ENCODE measurements at regions not wholly inside any gene's neighbourhood (a gene's known extent, or its start where the extent isn't known, plus 50 kb on each side); places are given as distances from the start of the nearest gene placed in this dataset.

GRCh38 chr12:5377997-5378592, 53.8 kb upstream of the NTF3 start:
- peak in 1 of 2 donors; percentile 7 for DNase-seq (ENCODE audit: low read depth in 2 of 2)

- DNase-seq (ENCODE audit: low read depth in 2 of 2), result no peak
These were observed 52.0 kb upstream of the NTF3 start for GRCh38 chr12:5379749-5380496.

Data from dermis microvascular lymphatic vessel endothelial cell (primary cell).